Stimulated activated CD8-positive, alpha-beta memory T cell treated with anti-CD3 and anti-CD28 coated beads, Interleukin-12 subunit alpha, Interleukin-12 subunit beta, amount 100 ng/mL, for 1 hour (primary cell): ENCODE measurements at regions not wholly inside any gene's neighbourhood (a gene's known extent, or its start where the extent isn't known, plus 50 kb on each side); places are given as distances from the start of the nearest gene placed in this dataset.
"Not testable (repeated sequence)": the region's sequence is repeated elsewhere in the genome, so short reads cannot be mapped to it uniquely, and the experiment has no call there.

ENCODE experiments used
- DNase-seq: peaks from one replicate; pipeline ENCODE4 v3.0.0-alpha.2; 2020; ENCODE audit warnings: low read depth

DNA sequence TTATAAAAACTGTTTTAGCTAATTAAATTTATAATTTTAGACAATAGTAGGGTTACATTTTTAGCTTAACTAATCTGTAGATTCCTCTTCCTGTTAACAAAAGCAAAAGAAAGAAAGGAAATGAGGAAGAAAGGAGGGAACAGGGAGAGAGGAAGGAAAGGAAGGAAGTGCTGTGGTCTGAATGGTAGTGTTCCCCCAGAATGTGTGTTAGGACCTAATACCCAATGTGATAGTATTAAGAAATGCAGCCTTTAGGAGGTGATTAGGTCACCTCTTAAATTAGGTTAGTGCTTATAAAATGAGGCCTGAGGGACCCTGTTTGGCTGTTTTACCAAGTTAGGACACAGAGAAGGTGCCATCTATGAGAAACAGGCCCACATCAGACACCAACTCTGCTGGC lies 136.9 kb upstream of the SAMSN1 start:
- no peak for DNase-seq

DNA sequence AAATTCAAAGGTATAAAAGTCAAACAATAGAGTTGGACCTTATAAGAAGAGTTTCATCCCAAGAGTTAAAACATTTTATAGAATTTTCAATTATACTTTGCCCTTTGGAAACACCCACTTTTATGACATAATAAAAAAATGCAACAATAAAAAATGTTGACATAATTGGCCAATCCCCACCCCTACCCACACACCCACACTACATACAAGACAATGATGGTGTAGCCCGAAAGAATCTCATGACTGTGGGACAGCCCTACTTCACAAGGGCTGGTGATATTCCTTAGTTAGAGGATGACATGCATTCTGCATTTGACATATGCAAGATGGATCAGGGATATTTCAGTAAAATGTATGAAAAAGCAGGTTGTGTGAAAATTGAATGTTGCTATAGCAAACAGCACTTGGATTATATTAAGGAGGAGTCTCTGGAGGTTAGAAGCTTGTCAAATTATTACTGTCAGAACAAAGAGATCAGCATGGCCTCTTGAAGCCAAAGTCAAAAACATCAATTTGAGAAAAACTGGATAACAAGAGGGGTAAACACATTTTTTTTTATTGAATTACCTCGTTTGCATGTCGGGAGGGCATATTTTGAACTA lies 133.0 kb upstream of the SAMSN1 start:
- DNase-seq = no peak

DNA sequence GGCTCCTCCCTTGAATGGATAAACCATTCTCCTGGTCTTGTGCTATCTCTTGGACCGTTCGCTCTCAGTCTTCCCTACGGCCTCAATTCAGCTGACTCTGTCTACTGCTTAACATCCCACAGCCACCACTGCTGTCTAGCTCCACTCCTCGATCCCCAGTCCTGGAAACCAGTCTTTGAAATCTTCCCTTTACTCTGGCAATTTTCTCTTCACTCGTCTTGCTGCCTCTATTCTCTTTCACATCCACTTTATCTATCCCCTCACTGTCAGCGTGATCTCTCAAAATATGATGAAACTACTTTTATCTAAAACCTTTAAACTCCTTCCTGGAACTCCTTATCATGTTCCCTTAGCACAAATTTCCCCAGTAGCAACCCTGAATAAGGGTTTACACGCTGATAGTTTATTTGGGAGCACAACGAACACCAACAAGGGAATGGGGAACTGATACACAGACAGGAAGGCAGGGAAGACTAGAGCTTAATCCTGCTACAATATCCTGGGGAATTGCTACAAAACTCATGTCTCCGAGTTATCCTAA lies 131.6 kb upstream of the SAMSN1 start:
- no peak for DNase-seq

DNA sequence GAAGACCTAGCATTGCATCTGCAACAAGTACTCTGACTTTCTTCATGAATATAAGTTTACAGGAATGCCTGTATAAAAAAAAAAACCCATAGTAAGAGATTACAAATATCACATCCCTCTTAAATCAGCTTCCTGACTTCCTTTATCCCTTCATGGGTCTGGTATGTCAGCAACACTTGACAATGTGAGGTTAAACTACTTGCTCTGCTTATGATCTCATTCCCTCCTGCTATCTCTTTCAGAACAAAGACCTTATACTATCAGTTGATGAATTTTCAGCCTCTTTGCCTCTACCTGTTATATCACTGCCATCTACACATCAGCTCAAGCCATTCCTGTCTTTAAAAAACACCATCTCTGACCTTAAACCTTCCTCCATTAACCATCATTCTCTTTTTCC lies 130.9 kb upstream of the SAMSN1 start:
- DNase-seq = no peak

DNA sequence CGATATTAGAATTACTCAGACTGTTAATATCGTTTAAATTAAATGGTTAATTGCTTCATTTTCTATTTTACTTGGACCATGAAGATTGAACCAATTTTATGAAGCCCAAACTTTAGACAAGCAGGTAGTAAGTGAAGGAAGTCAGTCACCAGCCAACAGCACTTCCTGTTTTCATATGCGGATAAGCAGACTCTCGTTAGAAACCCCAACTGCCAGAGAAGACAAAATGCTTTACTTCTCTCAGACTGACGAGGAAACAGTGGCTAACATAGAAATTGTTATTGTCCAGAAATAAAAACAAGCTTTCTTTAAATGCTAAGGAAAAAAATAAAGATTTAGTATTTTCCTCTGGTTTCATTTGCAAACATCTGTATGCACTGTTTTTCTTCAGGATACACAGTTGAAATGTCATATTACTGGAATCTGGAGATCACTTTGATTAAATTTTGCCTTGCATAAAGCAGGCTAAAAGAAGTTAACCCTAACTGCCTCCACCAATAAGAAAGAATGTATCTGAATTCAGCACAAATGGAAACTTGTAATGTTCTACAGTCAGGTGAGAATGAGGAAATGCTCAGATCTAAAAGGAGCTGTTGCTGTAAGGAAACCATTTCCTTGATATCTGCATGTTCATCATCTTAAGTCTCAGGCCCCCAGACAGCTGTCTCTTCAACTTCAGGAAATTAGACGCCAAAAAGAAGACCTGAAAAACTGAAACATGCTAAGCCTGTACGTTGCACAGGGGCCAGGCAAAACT lies 129.8 kb upstream of the SAMSN1 start:
- DNase-seq = no peak

DNA sequence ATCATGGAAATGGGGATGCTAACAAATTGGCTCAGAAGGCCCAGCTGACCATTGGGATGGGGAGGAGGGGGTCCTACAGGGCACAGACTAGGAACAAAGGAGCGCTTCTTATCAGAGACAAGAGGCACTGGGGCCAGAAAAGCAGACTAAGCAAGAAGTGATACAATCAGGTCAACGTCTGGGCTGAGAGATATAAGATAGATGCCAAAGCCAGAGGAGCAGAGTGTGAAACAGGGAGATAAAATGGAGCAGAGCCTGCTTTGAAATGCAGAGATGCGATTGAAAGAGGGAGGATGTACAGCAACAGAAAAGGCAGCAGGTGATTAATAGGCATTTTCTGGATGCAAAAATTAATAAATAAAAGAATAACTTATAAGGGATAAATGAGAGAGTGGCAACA lies 127.5 kb upstream of the SAMSN1 start:
- DNase-seq = no peak

DNA sequence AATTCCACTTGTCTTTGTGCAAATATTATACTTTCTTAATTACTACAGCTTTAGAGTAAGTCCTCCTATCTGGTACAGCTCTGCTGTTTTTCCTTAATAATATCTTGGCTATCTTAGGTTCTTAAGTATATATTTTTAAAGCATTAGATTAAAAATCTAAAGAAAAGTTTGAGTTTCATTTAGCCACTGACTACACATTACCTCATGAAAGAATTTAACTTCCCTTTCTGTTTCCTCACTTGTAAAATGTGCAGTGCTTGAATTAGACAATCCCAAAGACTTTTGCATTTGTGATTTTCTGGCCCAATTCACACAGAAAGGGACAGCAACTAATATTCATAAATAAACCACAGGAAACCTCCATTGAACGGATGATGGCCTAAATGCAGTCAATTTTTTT lies 126.4 kb upstream of the SAMSN1 start:
- no peak for DNase-seq

DNA sequence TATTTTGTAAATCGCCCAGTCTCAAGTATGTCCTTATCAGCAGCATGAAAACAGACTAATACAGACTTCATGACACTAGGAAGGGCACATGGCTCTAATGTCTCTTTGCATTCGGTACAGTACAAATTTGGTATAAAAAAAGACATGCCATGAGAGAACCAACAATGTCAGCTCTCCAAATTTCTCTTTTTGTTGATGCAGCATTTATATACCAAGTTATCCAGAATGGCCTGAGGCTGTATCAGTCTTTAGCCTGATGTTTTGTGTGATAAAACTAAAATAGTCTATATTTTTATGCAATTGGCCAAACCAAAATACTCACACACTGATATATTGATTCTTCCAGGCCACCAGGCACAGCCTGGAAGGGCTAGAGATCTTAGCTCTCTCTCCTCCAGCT lies 124.3 kb upstream of the SAMSN1 start:
- DNase-seq = no peak

DNA sequence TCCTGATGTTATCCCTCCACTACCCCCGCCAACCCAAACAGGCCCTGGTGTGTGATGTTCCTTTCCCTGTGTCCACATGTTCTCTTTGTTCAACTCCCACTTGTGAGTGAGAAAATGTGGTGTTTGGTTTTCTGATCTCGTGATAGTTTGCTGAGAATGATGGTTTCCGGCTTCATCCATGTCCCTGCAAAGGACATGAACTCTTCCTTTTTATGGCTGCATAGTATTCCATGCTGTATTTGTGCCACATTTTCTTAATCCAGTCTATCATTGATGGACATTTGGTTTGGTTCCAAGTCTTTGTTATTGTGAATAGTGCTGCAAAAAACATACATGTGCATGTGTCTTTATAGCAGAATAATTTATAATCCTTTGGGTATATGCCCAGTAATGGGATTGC lies 123.0 kb upstream of the SAMSN1 start:
- not testable (repeated sequence) for DNase-seq

DNA sequence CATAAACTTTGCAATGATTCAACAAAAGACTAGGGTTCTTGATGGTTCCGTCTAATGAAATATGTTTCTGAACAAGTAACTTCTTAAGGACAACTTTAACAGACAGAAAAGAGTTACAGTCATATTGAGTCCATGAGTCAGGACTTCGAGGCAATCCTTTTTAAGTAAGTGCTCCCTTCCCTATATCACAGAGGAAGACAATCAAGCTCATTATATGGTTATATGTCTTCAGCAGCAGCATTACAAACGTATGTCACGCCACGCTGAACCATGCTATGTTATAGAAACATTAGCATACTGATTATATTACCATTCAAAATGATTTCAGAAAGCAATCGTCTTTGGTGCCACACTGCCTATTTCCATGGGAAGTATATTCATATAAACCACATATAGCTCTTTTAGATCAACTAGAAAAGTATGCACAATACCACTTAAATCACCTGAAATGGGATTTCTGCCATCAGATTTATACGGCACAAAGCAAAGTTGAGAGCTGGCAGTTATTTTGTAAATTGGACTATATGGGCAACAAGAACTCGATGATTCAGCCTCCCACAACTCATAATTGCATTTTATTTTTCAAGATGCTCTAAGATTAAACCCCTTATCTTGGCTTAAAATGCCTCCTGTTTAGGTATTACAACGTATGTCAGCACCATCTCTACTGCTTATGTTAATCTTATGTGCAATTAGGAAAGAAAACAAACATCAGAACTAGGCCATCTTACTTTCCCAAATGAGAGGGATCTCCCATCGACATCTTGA lies 111.3 kb upstream of the SAMSN1 start:
- no peak for DNase-seq

DNA sequence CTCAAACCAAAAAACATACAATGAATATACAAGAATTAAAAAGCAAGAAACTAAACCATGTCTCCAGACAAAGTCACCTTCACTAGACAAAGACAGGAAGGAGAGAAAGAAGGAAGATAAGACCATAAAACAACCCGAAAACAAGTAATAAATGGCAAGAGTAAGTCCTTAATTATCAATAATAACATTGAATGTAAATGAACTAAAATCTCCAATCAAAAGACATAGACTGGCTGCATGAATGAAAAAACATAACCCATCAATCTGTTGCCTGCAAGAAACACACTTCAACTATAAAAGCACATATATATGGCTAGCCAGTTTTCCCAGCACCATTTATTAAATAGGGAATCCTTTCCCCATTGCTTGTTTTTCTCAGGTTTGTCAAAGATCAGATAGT lies 100.8 kb upstream of the SAMSN1 start:
- no peak for DNase-seq

DNA sequence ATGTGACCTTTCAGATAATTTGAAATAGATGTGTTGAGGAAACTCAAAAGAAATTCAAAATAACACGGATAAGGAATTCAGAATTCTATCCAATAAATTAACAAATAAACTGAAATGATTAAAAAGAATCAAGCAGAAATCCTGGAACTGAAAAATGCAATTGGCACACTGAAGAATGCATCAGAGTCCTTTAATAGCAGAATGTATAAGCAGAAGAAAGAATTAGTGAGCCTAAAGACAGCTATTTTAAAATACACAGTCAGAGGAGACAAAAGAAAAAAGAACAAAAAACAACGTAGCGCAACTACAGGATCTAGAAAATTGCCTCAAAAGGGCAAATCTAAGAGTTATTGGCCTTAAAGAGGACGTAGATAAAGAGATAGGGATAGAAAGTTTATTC lies 99.6 kb upstream of the SAMSN1 start:
- DNase-seq = no peak

DNA sequence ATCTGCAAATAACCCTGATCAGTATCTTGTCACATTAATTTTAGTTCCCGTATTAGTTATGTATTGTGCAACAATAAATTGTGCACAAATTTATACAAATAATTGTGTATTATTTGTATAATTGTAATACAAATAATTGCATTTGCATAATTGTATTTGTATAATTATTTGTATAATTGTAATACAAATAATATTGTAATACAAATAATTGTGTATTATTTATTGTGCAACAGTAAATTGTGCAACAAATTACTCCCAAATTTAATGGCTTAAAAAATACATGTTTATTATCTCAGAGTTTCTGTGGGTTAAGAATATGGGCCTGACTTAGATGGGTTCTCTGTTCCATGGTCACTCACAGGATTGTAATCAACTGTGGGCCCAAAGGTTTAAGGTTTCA lies 86.2 kb upstream of the SAMSN1 start:
- DNase-seq = no peak

DNA sequence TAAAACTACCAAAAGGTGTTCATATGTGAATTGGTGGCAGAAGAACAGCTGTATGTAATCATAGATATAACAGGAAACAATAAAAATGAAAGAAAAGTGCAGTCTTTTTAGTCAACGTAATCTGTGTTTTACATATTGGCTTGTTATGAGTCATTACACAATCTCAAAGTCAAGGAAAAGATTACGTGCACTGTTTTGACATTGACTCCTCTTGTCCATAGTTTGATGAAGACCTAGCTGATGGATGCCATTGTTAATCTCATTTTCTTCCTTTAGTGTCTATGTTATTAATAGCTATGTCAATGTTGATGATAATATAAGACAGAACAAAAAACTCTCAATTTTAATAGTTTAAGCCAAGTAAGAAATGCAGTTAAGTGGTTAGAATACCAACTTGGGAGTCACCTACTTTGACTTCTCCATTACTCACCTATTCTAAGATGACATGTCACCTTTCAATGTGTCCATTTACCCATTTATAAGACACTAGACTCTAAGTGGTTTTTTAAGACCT lies 84.5 kb upstream of the SAMSN1 start:
- no peak for DNase-seq

DNA sequence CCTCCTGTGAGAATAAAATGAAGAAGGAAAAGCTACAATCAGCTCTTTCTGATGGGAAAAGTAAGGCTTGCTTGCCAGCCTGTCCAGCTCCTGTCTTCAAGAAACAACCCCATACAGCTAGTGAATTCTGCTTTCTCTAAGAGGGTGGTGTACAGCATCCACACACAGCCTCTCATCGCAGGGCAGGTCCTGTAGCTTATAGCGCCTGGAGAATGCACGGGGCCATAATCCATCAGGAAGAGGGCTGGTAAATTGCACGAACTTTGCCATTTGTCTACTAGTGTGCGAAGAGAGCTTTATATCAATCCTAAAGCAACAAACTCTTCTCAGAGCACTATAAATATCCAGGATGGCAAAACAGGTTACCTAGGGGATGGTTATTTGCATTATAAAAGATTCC lies 83.3 kb upstream of the SAMSN1 start:
- no peak for DNase-seq

DNA sequence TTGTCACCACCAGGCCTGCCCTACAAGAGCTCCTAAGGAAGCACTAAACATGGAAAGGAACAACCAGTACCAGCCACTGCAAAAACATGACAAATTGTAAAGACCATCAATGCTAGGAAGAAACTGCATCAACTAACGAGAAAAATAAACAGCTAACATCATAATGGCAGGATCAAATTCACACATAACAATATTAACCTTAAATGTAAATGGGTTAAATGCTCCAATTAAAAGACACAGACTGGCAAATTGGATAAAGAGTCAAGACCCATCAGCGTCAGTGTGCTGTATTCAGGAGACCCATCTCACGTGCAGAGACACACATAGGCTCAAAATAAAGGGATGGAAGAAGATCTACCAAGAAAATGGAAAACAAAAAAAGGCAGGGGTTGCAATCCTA lies 77.0 kb upstream of the SAMSN1 start:
- DNase-seq = not testable (repeated sequence)

DNA sequence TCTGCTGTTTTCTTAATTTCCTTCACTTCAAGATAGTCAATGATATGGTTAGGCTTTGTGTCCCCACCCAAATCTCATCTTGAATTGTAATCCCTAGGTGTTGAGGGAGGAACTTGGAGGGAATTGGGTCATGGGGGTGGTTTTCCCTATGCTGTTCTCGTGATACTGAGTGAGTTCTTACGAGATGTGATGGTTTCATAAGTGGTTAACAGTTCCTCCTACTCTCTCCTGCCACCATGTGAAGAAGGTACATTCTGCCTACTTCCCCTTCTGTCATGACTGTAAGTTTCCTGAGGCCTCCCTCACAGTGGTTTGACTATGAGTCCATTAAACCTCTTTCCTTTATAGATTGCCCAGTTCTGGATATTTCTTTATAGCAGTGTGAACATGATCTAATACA lies 74.0 kb upstream of the SAMSN1 start:
- no peak for DNase-seq

DNA sequence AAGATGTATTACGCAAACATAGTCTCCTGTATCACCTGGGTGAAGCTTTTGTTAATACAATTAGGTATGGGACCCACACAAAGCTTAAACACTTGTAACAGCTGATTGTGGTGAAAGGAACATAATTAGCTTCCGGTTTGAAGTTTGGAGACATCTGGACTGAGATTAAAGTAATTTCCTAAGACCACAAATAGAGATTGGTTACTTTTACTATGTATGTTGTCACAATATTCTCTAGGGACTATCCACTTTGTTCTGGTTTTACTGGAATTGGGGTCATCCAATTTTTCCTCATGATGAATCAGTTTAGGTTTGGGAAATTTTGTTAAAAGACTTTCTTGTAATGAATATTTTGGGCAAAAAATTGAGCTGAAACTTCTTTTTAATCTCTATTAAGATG lies 71.8 kb upstream of the SAMSN1 start:
- DNase-seq = no peak

DNA sequence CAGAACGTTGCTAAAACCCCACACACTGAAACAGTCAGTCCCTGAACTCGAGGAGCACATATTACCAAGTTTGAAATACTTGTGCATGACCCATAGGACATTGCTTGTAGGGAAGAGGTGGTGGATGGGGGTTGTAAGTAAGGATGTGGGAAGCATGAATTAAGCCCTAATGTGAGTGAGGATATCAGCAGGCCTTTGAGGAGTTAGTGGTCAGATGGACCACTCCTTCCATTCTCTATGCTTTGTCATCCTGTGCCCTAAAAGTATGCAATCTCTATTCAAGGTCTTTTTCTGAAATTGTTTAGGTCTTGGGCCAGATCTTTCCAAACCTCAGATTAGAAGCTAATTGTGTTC lies 70.9 kb upstream of the SAMSN1 start:
- no peak for DNase-seq

DNA sequence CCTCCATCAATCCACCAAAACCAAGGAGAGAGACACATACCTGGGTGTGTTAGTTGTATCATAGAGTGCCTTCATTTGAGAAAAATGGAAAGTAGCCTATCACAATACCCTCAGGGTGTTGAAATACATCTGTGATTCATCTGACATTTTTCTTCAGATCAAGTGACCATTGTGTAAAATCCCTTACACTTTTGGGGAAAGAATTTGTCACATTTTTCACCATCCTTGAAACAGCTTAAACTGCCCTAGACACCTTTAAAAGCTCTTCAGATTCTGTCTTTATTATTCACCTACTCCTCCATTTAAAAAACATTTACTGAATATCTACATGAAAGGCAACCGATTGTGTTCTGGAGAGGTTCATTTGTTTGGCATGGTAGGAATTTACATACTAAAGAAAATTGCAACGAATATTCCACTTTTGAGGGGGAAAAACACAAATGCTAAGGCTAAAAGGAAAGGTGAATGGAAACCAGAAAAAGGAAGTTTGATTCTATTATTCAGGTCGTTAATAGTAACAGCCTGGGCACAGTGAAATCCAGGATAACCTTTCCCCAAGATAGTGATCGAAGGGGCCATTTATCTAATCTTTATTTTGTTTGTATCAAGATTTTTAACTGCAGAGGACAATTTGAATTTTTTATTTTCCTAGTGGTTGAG lies 70.4 kb upstream of the SAMSN1 start:
- no peak for DNase-seq

DNA sequence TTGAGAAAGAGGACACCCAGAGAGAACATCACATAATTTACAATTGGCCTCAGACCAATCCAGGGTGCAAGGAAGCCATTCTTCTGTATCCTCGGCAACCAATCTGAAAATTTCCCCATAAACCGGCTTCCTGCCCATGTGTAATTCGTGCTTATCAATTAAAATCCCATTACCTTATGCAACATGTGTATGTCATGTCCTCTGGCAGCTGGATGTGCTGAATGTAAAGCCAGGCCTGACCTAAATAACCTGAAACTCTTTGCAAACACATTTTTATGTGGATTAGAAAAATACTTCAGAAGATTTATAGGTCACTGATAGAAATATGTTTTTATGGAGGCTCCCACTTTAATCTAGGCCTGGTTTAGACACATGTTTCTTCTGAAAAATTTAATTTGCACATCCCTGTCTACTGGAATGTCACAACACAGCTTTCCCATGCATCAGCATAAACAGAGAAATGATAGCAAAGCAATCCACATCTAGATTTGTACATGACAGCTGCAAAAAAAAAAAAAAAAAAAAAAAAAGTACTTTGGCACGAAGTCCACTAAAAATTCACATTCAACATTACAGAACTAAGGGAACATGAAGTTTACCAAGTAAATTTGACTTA lies 69.4 kb upstream of the SAMSN1 start:
- no peak for DNase-seq

DNA sequence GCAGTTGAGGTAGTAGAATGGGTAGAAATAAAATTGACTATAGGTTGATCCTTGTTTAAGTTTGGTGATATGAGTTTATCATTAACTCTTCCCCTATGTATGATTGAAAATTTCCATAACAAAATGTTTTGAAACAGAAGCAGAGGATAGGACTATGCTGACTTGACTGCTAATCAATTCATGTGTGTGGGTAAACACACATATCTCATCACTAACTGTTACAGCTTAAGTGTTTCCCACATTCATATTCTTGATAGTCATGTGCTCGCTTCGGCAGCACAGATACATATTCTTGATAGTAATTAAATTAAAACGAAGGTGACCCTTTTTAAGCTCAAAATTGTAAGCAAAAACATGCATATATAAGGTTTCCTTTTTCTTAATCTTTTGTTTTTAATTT lies 68.2 kb upstream of the SAMSN1 start:
- no peak for DNase-seq
